Hippocampal formation (tissue), 2 donors: ENCODE measurements at regions not wholly inside any gene's neighbourhood (a gene's known extent, or its start where the extent isn't known, plus 50 kb on each side); places are given as distances from the start of the nearest gene placed in this dataset.

Source experiments
- DNase-seq, 2 donors: peaks; one replicate each; lab custom pipeline; 2025; lab: John Stamatoyannopoulos, UW

DNA sequence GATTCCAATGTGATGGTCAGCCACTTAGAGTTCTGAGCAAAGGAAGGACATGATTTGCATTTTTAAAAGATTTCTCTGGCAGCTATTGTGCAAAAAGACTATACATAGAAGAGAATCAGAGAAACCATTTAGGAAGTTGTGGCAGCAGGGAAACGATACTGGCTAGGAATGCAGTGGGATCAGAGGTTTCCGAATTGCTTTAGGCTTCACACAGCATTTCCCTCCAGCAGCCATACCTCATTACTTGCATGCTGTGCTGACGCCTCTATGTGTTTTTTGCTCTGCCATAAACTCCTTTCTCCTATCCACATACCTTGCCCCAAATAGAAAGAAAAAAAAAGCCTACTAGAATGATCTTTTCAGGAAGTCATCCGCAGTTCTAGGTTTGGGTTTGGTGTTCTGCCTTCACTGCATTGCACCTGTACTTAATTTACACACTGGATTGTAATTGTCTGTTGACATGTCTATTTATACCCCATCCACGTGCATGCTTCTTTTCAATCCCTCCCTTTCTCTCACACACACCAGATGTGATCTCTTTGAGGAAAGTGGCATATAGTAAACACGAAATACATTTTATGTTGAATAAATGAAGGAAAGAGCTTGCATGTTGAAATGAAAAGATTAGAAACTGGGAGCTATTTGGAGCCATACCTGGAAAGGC is 860.3 kb upstream of the SEMA6D start:
- DNase-seq = no peak

DNA sequence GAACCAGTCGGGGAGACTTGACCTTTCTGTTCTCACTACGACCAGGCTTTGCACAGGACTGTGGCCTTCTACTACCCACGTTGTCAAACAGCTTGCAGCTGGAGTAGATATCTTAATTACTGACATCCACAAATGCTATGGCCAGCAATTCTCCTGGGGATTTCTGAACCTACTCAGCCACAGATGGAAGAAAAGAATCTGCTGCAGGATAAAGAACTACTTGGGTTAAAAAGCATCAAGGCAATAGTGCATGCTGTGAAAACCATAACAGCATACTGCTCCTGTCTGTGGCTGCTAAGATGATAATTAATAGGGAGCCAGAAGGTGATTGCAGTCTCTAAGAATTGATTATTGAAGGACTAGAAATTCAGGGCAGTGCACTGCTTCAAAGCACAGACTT is 859.2 kb upstream of the SEMA6D start:
- DNase-seq = no peak

DNA sequence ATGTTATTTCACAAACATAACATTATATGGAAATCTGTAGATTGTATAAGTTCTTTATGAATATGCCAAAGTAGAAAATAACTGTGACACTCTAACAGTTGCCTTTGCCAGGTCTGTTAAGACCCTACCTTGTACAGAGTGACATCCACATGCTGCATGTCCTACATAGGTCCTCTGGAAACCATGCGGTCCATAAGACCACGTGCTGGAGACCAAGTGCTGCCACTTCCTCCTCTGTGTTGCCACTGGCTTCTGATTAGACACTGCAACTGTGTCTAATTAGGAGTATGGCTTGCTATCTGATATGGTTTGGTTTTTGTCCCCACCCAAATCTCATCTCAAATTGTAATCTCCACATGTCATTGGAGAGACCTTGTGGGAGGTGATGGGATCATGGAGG is 855.5 kb upstream of the SEMA6D start:
- DNase-seq = no peak

DNA sequence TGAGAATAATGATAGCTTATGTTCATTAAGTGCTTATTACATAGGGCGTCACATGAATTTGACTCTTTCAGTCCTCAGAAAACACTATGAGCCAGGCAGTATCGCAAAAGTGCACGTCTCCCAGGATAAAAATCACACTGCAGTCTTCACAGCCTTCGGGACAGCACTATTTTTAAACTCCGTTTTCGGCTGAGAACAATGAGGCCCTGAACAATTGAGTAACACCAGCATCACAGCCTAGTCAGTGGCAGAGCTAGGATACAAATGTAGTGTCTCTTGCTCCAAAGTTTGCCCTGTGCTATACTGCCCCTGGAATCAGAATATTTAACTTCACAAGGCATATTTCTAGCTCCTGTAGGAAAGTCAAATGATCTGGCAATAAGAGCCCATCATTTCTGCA is 852.1 kb upstream of the SEMA6D start:
- no peak for DNase-seq

DNA sequence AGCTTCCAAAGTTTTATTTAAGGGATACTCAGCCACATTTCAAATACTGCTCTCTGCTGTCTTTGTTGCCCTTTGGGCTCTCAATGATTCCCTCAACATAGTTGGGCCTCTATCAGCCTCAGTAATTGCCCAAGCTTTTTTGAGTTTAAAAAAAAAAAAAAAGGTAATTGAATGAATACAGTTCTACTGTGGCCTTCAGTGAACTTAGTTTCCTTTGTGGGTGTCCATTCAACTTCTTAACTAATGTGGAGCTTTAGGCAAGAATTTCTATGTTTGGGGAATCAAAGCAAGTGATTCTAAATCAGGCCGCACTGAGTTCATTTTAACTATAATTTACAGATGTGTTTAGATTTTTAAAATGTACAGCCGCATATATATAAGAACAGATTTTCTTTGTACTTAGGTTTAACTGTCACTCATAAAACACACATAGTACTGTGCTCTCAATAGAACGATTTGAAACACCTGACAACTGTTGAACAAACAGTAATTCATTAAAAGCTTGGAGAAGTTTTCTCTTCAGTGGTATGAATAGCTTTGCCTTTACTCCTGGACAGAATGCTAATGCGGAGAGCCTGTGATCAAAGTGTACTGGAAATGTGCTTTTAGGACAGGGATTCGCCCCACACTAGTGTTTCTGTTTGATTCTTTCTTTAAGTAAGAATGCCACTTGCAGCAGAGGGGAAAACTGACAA is 844.9 kb upstream of the SEMA6D start:
- peak in 1 of 2 donors; percentile 3 for DNase-seq

DNA sequence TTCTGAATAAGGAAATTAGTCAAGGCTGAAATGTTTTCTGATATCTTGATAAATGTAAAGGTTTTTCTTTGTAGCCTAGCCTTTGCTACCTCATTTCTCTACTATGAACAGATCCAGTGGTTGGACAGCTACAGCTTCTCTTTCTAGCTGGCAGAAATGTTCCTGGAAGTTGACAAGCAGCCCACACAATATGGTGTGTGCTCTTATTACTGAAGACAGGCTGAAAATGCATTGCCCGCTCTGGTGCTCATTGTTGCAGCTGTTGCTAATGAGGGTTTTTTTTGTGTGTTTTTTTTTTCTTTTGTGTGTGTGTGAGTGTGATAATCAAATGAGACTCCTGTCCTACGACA is 844.3 kb upstream of the SEMA6D start:
- no peak for DNase-seq

DNA sequence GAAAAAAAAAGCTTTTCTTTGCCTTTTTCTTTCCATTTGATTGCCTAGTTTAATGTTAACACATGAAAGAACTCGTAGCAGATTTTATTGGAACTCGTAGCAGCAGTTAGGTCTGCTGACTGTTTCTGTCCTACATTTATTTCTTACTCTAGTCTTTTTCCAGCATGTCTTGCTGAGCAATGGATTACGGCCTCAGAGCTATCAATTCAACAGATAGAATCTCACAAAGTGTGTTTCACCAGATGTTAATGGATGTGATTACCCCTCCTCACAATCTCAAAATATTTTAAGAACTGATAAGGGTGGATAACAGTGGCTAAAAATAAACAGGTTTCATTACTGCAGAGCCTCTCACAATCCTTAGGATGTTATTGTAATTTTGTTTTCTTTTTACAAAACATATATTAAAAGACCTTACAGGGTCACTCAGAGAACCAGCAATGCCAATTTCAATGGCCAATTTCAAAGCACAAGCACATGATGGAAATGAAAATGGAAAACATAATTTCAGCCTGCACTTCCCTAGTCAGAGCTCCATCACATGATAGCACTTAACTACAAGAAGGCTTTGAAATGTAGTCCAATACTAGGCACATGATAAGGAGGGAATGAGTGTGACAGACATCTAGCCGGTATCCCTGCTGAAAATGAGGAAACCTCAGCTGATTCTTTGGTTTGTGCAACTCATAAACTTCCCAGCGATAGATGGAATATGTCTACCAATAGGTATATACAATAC is 838.1 kb upstream of the SEMA6D start:
- DNase-seq = no peak

DNA sequence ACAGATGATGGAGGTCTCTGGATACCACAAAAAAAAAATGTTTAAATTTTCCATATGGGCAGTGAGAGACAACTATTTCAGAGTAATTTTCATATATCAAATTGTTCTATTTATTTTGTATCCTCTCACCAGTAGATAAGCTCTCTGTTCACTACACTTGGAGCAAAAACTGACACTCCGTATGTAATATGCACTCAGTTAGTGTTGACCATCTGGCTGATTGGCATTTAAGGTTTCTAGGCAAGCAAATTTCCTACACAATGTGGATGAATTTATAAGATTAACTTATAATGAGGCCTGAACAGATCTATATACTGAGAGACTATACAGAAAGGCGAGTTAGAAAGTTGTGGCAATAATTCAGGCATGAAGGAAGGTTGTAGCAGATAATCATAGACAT is 836.5 kb upstream of the SEMA6D start:
- DNase-seq = no peak

DNA sequence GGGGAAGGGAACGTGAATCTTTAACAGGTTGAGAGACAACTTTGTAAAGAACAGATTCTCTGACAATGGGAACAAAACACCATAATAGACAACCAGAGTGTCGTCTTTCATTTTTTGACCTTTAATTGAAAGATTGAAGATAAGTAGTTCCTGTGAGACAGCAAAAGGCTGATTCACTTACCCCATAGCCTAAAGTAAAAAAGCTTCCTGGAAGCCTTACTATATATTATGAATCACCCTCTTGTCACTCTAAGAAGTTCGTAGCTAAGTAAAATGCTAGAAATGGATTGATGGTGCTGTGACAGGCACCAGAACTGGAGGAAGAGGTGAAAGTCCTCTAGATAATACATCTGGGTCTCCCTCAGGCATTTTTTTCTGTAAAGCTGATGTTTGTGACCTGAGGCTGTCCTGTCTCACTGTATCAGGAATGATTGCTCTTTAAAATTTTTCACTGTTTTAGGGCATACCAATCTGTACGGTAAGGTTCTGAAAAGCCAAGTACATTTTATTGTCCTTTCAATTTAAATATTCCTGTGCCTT is 824.6 kb upstream of the SEMA6D start:
- no peak for DNase-seq

DNA sequence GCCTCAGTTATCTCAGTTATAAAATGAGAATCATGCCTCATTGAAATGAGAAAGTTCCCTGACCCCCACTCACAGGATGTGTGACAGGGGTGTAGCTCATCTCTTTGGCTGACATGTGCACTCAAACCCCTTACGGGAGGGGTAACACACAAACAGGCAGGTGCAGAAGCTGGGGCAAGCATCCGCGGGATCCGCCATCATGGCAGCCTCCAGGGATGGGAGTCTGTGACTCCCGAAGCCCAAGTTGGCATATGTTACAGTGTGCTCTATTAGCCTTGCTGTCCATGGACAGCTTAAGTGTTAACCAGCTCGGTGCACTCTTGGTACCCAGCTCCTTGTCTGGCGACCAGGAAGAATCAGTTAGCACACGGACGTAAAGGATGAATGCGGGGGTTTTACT is 822.7 kb upstream of the SEMA6D start:
- DNase-seq = no peak

DNA sequence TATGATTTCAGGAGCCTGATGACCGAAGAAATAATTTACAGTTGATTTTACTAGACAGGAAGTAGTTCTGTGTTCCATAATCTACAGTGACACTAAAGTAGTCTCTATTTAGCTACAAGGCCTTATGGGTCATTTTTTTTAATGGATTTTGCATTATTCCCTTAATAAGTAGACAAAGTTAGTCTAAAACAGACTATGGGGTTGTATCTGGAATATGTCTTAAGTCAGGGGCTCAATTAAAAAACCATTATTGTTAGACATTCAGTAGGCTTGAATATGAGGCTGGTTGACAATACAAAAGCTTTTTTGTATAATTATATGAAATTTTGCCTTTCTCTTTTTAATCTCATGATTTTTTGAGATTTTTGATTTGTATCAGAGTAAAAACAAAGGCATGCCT is 820.0 kb upstream of the SEMA6D start:
- no peak for DNase-seq

DNA sequence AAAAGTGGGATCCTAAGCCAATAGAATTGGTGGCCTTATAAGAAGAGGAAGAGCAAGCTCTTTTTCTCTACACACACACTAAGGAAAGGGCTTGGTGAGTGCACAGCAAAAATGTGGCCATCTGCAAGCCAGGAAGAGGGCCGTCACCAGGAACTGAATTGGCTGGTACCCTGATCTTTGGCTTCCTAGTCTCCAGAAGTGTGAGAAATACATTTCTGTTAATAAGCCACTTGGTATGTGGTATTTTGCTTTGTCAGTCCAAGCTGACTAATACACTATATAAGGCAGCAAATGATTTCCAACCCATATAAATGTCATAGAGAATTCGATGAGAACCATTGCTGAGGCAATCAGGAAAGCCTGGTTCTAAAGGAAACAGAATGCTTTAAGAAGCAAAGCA is 816.3 kb upstream of the SEMA6D start:
- no peak for DNase-seq

DNA sequence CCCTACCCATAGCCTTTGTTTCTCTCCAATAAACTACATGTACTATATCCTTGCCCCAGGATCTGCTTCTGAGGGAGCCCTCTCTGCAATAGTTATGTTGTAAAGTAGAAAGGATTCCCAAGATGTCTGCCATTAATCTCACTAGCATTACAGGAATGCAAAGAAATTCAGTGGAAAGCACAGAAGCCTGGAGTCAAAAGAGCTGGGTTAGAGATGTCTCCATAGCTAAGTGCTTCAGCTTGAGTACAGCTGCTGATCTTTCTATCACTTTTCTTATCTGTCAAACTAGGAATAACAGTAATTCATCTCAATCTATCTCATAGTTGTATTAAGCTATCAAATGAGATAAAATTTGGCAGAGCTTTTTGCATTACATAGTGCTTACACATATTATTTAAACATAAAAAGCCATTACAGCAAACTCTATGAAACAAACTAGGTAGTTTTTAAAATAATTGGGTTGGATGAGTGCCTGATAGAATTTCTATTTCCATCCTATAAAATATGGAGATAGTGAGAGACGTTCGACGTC is 799.5 kb upstream of the SEMA6D start:
- DNase-seq = no peak

DNA sequence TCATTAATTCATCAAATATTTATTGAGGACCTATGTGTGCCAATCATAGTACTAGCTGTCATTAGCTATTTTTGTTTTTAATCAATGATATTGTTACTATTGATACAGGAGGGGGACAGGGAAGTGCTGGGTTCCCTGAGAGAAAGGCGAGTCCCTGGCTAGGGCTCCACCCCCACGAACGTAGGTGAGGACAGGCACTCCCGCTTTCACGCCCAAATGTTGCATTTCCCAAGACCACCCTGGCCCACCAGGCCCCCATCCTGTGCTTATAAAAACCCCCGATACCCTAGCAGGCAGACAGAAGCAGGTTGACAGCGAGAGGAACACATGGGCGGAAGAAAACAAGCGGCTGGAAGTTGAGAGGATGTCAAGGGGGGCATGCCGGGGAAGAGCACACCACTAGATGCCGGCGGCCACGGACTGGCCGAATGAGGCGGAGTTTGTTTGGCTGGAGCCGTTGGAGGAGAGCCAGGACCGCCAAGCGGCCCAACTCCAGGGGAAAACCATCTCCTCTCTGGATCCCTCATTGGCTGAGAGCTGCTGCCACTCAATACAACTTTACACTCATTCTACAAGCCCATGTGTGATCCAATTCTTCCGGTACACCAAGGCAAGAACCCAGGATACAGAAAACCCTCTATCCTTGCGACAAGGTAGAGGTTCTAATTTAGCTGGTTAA is 798.7 kb upstream of the SEMA6D start:
- DNase-seq = no peak

DNA sequence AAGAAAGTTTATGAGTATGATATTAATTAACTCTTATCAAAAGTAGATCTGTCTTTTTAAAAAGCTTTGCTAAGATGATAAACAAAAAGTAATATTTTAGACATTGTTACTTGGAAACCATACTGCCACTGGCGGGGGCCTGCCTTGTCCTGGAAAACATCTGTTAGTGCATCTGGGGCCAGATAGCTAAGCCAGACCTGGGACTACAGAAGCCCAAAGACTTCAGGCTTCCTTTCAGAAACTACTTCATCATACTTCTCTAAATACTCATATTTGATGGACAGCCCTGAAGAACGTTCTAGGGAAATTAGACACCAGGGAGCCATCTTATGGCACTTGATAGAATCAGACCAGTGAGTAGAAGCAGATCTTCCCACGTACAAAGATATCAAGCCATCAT is 795.4 kb upstream of the SEMA6D start:
- DNase-seq = no peak

DNA sequence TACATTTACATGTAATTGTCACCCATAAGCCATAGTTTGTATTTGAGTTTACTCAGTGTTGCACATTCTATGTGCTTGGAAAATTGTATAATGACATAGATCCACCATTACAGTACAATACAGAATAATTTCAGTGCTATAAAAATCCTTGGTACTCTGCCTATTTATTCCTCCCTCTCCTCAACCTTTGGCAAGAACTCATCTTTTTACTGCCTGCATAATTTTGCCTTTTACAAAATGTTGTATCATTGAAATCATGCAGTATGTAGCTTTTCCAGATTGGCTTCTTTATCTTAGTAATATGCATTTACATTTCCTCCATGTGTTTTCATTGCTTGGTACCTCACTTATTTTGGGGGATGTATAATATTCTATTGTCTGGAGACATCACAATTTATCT is 786.9 kb upstream of the SEMA6D start:
- no peak for DNase-seq

DNA sequence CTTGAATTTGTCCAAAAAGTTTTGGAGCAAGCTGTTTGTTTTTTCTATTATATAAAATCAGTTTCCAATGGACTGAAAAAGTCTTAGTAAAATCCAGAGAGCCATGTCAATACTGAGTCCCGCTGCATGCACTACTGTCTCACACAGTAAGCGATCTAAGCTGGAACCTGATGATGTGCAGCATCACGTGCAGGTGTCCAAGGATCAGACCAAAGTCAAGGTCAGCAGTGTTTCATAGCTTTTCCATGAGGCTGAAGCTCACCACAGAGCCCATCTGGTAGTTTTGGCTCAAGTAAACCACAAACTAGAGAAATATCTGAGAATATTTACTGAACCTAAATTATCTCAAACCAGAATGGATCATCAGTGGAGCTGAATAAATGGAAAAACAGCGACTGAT is 784.0 kb upstream of the SEMA6D start:
- DNase-seq = no peak

DNA sequence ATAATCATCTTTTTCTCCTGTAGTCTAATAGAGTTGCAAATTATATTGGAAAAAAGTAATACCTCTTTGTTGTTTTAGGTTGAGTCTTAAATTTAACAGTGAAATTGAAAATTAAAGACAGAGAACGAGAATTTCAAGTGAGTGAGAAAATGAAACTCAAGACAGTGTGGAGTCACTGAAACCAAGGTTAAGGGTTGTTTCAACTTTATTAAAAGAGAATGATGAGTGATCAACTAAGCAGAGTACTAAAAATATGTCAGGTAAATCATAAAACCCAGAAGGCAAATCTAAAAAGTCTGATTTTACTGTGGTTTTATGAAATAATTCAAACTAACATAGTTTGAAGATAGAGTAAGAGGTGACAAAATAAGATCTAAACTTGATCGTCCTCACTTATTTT is 782.5 kb upstream of the SEMA6D start:
- DNase-seq = no peak

DNA sequence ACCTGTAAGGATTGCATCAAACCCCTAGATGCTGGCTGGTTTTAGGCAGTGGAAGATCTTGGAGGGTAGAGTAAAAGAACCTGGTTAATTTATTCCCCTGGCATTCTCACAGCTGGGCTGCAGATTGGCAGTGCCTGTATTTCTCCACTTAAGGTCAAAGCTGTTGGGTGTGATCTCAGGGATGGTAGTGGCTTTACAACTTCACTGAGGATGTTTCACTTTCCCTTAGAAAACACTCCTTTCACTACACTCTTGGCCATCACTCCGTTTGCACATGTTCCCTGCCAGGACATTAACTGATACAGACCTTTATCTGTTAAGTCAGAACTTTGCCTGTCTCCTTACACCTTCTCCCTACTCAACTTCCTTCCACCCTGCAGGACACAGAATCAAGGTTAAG is 779.1 kb upstream of the SEMA6D start:
- no peak for DNase-seq

DNA sequence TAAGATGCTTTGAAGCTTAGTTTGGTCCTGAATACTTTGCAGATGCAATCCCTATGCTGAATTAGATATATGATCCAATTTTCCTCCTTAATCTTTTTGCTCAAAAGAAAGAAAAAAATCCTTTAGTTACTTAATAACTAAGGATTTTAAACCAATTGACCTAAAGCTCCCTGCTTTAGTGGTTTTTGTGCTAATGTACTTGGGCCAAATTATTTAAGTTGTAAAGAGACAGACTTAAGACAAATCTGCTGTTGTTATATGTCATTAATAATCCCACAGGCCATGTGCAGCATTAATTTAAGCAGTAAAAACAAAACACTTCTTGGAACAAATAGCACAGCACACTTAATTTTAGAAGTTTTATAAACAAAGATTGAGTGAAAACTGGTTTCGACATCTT is 776.1 kb upstream of the SEMA6D start:
- no peak for DNase-seq

DNA sequence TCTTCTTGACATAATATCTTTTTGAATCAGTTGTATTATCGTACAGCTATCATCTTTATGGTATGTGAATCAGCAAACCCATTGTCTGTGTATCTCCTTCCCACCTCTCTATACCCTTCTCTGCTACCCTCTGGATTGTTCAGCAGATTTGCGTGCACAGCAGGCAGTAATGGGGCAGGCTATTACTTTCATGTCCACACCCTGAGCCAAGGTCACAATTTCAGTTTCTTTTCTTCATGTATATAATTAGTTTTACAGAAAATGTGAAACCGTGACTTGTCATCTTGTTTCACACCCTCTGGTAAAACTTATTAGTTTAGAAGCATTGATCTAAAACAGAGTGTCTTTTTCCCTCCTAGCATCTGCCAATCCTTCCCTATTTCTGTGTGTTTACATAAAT is 770.4 kb upstream of the SEMA6D start:
- DNase-seq = no peak

DNA sequence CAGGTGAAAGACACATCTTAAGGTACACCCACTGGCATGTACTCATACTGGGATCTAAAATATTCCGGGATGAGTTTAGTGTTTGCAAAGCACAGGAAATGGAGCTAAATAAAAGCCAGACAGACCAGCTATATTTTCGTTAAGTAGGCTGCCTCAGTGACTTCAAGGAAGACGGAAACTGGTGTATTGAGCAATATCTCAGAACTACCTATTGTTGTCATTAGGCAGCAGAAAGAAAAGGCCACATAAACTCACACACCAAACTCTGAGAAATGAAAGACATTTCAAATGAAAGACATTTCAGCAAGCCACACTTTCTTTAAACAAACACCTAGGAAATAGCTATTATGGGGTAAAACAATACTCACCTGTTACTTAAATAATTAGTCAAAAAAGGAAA is 761.7 kb upstream of the SEMA6D start:
- no peak for DNase-seq
